ENCODE measurements at regions not wholly inside any gene's neighbourhood (a gene's known extent, or its start where the extent isn't known, plus 50 kb on each side); places are given as distances from the start of the nearest gene placed in this dataset.

- Mint-ChIP-seq H3K27ac (no peak overlapping the region), H3K9me3 (no peaks in the 10 kb centered on the region), H3K4me3 (no peak overlapping the region), H3K27me3 (peaks cover 34% of the 10 kb centered on the region), H3K4me1 (ENCODE audit: low read depth) (no peaks in the 10 kb centered on the region), H3K36me3 (ENCODE audit: low read depth) (no peaks in the 10 kb centered on the region)
- intact Hi-C loops (cut with micrococcal nuclease), result no loop called here
Measured at GRCh38 chr11:57121996-57122395, 59.8 kb upstream of the LRRC55 start.

- H3K27ac Mint-ChIP-seq, result no peak overlapping the region
- H3K4me3 Mint-ChIP-seq, result no peak overlapping the region
- no peaks in the 10 kb centered on the region for H3K36me3 Mint-ChIP-seq (ENCODE audit: low read depth)
- H3K27me3 Mint-ChIP-seq, result peaks cover 28% of the 10 kb centered on the region
- no peaks in the 10 kb centered on the region for H3K4me1 Mint-ChIP-seq (ENCODE audit: low read depth)
- intact Hi-C loops (cut with micrococcal nuclease), result no loop called here
- no peaks in the 10 kb centered on the region for H3K9me3 Mint-ChIP-seq
Measured at GRCh38 chr11:57123590-57123989, 58.2 kb upstream of the LRRC55 start.

- Mint-ChIP-seq H3K27ac (no peak overlapping the region), H3K36me3 (ENCODE audit: low read depth) (no peaks in the 10 kb centered on the region), H3K4me3 (no peak overlapping the region), H3K9me3 (no peaks in the 10 kb centered on the region), H3K27me3 (peaks cover 28% of the 10 kb centered on the region), H3K4me1 (ENCODE audit: low read depth) (no peaks in the 10 kb centered on the region)
- intact Hi-C loops (cut with micrococcal nuclease), result no loop called here
Measured at GRCh38 chr11:57124505-57124904, 57.2 kb upstream of the LRRC55 start.

- peaks cover 30% of the 10 kb centered on the region for H3K27me3 Mint-ChIP-seq
- H3K4me3 Mint-ChIP-seq, result no peak overlapping the region
- no peak overlapping the region for H3K27ac Mint-ChIP-seq
- intact Hi-C loops (cut with micrococcal nuclease), result no loop called here
- H3K4me1 Mint-ChIP-seq (ENCODE audit: low read depth), result no peaks in the 10 kb centered on the region
- no peaks in the 10 kb centered on the region for H3K36me3 Mint-ChIP-seq (ENCODE audit: low read depth)
- no peaks in the 10 kb centered on the region for H3K9me3 Mint-ChIP-seq
Measured at GRCh38 chr11:57124917-57125316, 56.8 kb upstream of the LRRC55 start.

- Mint-ChIP-seq H3K27me3 (peaks cover 30% of the 10 kb centered on the region), H3K4me3 (no peak overlapping the region), H3K36me3 (ENCODE audit: low read depth) (no peaks in the 10 kb centered on the region), H3K27ac (no peak overlapping the region), H3K9me3 (no peaks in the 10 kb centered on the region), H3K4me1 (ENCODE audit: low read depth) (no peaks in the 10 kb centered on the region)
- intact Hi-C loops (cut with micrococcal nuclease), result no loop called here
Measured at GRCh38 chr11:57126766-57127400, 54.9 kb upstream of the LRRC55 start.

GRCh38 chr11:57131080-57131790, 50.5 kb upstream of the LRRC55 start:
- H3K27me3 Mint-ChIP-seq, result peaks cover 19% of the 10 kb centered on the region
- intact Hi-C loops (cut with micrococcal nuclease), result no loop called here
- H3K36me3 Mint-ChIP-seq (ENCODE audit: low read depth), result no peaks in the 10 kb centered on the region
- no peak overlapping the region for H3K27ac Mint-ChIP-seq
- no peaks in the 10 kb centered on the region for H3K9me3 Mint-ChIP-seq
- no peak overlapping the region for H3K4me3 Mint-ChIP-seq
- no peaks in the 10 kb centered on the region for H3K4me1 Mint-ChIP-seq (ENCODE audit: low read depth)

Data from dendritic cell treated with granulocyte-macrophage colony-stimulating factor and Interleukin-4, amounts not matched to agents 40 ng/mL and 50 ng/mL, for 4 days (primary cell).